Psoas muscle (tissue), 7 donors: ENCODE measurements at regions not wholly inside any gene's neighbourhood (a gene's known extent, or its start where the extent isn't known, plus 50 kb on each side); places are given as distances from the start of the nearest gene placed in this dataset.

Experiments
- ATAC-seq, 4 donors: fragments of 200-7000 bp; cut with Tn5 transposase; one replicate each; pipeline ENCODE4 v1.9.1; 2020; ENCODE audit warnings: moderate library complexity in 3 of 4, mild to moderate bottlenecking in 2 of 4
- DNase-seq, 2 donors: peaks; one replicate each; pipeline ENCODE4 v3.0.0-alpha.2; 2020
- H3K27ac ChIP-seq: fragments of 200-600 bp; one replicate; pipeline ENCODE4 v1.8.0; 2022
- H3K27me3 ChIP-seq, 3 donors: fragments of 200-600 bp in 1 of 3; one replicate each; pipeline versions ENCODE4 v1.6.1 to v1.8.0; 2013 to 2022; ENCODE audit warnings: low read length in 2 of 3, mild to moderate bottlenecking in 2 of 3, moderate library complexity in 1 of 3; ENCODE audit not compliant: insufficient read depth in 3 of 3
- H3K36me3 ChIP-seq, 2 donors: fragments of 200-600 bp in 1 of 2; one replicate each; pipeline versions ENCODE4 v1.6.1 to v1.8.0; 2013 to 2022; ENCODE audit warnings: low read depth in 1 of 2, mild to moderate bottlenecking in 1 of 2, moderate library complexity in 1 of 2; ENCODE audit not compliant: insufficient read depth in 1 of 2
- H3K4me1 ChIP-seq: fragments of 200-600 bp; one replicate; pipeline ENCODE4 v1.8.0; 2022
- H3K4me3 ChIP-seq: fragments of 200-600 bp; one replicate; pipeline ENCODE4 v1.8.0; 2022; ENCODE audit warnings: mild to moderate bottlenecking
- H3K9me3 ChIP-seq: fragments of 200-600 bp; one replicate; pipeline ENCODE4 v1.8.0; 2022
- CTCF ChIP-seq: fragments of 200-600 bp; IDR thresholded peaks from one replicate; pipeline ENCODE4 v1.8.0; 2022; ENCODE audit warnings: antibody characterized with exemption
- WGBS, 3 donors: extraction: QIAGEN DNeasy Blood & Tissue Kit; methylation state at CpG; one replicate each; pipeline versions ENCODE4 v1.1.6 to v1.1.7; 2013; 5-methylcytosine and 5-hydroxymethylcytosine counted together
- intact Hi-C, 2 donors: fragments of 100-400 bp; cut with DNase I; formaldehyde crosslinking; loops; one replicate each; pipeline versions ENCODE4 v1.11.0 to v1.14.2; 2022
- donor health status: healthy with polysubstance abuse.
- donor health status: DM: no; HTN: no; CAD: no; lungs with moderate emphysema.
- donor health status: Bipolar disorder and iron deficiency.
- donor health status: healthy.
- donor health status: DM: yes; HTN: yes; CAD: no.
- donor health status: DM: no; HTN: no; CAD: no.
- donor health status: DM: yes; HTN: yes; CAD: no.

DNA sequence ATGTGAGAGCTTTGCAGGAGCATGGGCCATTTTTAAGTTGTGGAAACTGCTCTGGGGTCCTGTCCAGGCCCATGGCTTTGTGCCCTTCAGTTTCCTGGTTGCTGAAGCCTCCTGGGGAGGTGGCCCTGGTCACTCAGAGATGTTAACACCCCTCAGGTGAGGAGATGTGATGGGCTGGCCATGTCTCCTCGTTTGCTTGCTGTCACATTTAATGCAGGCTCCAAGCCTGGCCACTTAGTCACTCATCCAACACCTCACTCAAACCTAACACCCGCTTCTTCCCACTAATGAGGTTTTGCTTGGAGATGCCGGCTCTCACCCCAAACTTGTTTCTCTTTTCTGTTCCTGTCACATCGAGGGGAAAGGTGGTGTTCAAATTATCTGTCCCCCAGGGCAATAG is 192.7 kb downstream of the PTPRU start:
- intact Hi-C loops: no loop called here
- H3K4me1 ChIP-seq: no peaks in the 10 kb centered on the region
- H3K27me3 ChIP-seq: peaks cover 0 to 9% (median 0%) of the 10 kb centered on the region in 3 donors
- H3K27ac ChIP-seq: no peak overlapping the region
- no peak for TF ChIP-seq CTCF
- no peak for DNase-seq
- no peaks in the 10 kb centered on the region for H3K36me3 ChIP-seq
- ATAC-seq: no peak
- H3K9me3 ChIP-seq: peaks cover 4% of the 10 kb centered on the region
- H3K4me3 ChIP-seq: no peak overlapping the region
- 53 to 71% (median 56%) methylated on average over 4 of the region's 4 CpGs for WGBS, 3 donors

GRCh38 chr1:29428280-29428615 is 191.9 kb downstream of the PTPRU start:
- Histone ChIP-seq H3K9me3 (peaks cover 4% of the 10 kb centered on the region), H3K4me3 (no peak overlapping the region), H3K36me3 (no peaks in the 10 kb centered on the region), H3K27me3 (peaks cover 0 to 10% (median 0%) of the 10 kb centered on the region in 3 donors), H3K4me1 (no peaks in the 10 kb centered on the region), H3K27ac (no peak overlapping the region)
- intact Hi-C loops: no loop called here
- DNase-seq (no peak), ATAC-seq (no peak)
- no peak for TF ChIP-seq CTCF
- WGBS, 3 donors: 72 to 90% (median 80%) methylated on average over 4 of the region's 4 CpGs

DNA sequence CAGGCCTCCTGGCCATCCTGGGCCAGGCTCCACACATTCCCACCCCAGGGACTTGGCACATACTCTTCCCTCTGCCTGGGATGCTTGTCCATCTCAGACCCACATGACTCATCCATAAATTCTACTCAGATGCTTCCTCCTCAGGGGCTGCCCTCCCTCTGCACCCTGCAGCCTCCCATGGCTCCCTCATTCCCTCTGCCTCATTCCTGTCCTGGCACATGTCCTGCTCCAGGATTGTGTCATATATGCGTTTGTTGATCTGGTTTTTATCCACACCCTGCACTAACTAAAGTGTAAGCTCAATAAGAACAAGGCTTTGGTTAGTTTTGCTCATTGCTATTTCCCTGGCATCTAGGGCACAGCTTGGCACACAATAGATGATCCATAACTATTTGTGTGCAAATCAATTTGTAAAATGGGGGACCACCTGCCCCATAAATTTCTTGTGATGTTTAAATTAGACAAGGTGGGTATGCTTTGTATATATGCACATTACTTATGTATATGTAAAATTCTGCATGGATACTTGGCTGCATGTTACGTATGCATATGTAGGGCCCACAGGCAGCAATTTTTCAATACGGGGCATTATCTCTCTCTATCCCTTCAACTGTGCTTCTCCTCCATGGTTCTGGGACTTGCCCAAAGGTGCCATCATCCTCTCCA is 191.4 kb downstream of the PTPRU start:
- WGBS, 3 donors: 76 to 81% (median 79%) methylated on average over 3 of the region's 3 CpGs
- H3K4me3 ChIP-seq: no peak overlapping the region
- ATAC-seq: no peak
- DNase-seq: no peak
- H3K27me3 ChIP-seq: peaks cover 0 to 10% (median 0%) of the 10 kb centered on the region in 3 donors
- H3K4me1 ChIP-seq: no peaks in the 10 kb centered on the region
- peaks cover 4% of the 10 kb centered on the region for H3K9me3 ChIP-seq
- H3K27ac ChIP-seq: no peak overlapping the region
- no peak for TF ChIP-seq CTCF
- no peaks in the 10 kb centered on the region for H3K36me3 ChIP-seq
- intact Hi-C loops: no loop called here

GRCh38 chr1:29426701-29427279 is 190.5 kb downstream of the PTPRU start:
- Histone ChIP-seq H3K27ac (no peak overlapping the region), H3K36me3 (no peaks in the 10 kb centered on the region), H3K4me1 (no peaks in the 10 kb centered on the region), H3K9me3 (peaks cover 4% of the 10 kb centered on the region), H3K27me3 (peaks cover 0 to 7% (median 0%) of the 10 kb centered on the region in 3 donors), H3K4me3 (no peak overlapping the region)
- no peak for TF ChIP-seq CTCF
- DNase-seq: no peak
- intact Hi-C loops: no loop called here
- 82 to 90% (median 83%) methylated on average over 6 to 7 of the region's 7 CpGs for whole genome bisulfite sequencing, 3 donors
- no peak for ATAC-seq

GRCh38 chr1:29425631-29426030 is 189.3 kb downstream of the PTPRU start:
- intact Hi-C loops: no loop called here
- 86 to 96% (median 95%) methylated on average over 2 of the region's 2 CpGs for WGBS, 3 donors
- ATAC-seq: no peak
- no peak for TF ChIP-seq CTCF
- no peak for DNase-seq
- Histone ChIP-seq H3K4me3 (no peak overlapping the region), H3K36me3 (no peaks in the 10 kb centered on the region), H3K4me1 (no peaks in the 10 kb centered on the region), H3K27me3 (peaks cover 0 to 7% (median 0%) of the 10 kb centered on the region in 3 donors), H3K9me3 (peaks cover 1% of the 10 kb centered on the region), H3K27ac (no peak overlapping the region)
